ENCODE measurements at regions not wholly inside any gene's neighbourhood (a gene's known extent, or its start where the extent isn't known, plus 50 kb on each side); places are given as distances from the start of the nearest gene placed in this dataset.

DNA sequence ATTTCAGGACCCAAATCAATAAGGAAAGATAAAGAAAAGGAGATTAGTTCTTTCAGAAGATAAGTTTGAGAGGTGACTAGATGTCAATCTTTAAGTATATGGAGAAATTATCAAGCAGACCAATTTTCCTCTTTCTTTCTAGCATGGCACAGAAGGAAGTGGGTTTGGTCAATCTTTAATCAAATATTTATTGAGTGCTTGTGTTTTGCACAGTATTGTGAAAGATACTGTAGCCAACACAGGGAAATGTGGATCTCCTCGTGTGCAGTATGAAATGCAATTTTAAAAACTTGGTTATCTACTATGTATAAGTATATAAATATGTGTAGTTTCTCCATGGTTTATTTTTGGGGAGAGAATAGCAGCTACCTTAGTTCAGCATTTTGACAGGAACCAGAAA lies 655.2 kb downstream of the RAPGEF2 start:
- no peak for DNase-seq (ENCODE audit: low read depth)
- TF ChIP-seq, protein P1, sequence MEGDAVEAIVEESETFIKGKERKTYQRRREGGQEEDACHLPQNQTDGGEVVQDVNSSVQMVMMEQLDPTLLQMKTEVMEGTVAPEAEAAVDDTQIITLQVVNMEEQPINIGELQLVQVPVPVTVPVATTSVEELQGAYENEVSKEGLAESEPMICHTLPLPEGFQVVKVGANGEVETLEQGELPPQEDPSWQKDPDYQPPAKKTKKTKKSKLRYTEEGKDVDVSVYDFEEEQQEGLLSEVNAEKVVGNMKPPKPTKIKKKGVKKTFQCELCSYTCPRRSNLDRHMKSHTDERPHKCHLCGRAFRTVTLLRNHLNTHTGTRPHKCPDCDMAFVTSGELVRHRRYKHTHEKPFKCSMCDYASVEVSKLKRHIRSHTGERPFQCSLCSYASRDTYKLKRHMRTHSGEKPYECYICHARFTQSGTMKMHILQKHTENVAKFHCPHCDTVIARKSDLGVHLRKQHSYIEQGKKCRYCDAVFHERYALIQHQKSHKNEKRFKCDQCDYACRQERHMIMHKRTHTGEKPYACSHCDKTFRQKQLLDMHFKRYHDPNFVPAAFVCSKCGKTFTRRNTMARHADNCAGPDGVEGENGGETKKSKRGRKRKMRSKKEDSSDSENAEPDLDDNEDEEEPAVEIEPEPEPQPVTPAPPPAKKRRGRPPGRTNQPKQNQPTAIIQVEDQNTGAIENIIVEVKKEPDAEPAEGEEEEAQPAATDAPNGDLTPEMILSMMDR (IDR thresholded peaks at IDR 0.05; ENCODE audit: insufficient read depth, low read depth, low read length, missing control alignments), result no peak
- no peak overlapping the region for H3K4me3 ChIP-seq (ENCODE audit: low read length)

DNA sequence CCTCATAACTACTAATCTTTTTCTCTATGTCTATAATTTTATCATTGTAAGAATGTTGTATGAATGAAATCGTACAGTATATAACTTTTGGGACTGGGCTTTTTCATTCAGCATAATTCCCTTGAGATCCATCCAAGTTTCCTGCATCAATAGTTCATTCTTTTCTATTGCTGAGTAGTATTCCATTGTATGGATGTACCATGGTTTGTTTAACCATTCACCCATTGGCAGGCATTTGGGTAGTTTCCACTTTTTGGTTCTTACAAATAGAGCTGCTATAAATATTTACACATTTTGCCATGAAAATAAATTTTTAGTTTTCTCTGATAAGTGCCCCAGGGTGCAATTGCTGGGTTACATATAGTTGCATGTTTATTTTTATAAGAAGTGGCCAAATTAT lies 659.8 kb downstream of the RAPGEF2 start:
- TF ChIP-seq, protein P1 (IDR thresholded peaks at IDR 0.05; ENCODE audit: insufficient read depth, low read depth, low read length, missing control alignments), result no peak
- no peak for DNase-seq (ENCODE audit: low read depth)

DNA sequence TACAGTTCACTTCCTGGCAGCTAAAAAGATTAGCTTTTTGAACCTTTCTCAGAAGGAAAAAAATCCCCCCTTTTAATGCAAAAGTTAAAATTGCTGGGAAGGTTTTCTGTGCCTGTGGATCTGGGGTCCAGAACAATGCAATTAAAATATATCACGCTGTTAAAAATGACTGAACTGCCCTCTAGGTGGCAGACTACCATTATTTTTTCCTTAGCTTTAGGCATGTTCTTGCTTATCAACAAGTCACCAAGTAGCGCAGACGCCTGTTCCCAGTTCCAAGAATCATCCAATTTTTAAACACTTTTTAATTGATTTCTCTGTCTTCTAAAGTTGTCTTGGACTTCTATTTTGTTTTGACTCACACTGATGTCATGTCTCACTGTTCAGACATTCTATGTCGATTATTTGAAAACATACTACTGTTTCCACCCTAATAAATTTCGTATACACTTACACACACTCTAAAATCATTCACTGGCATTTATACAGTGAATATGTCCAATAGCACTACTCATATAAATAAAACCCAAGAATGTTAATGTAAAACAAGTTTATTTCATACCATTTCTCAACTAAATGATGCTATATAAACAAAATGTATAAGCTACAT lies 661.6 kb downstream of the RAPGEF2 start:
- TF ChIP-seq, protein P1 (IDR thresholded peaks at IDR 0.05; ENCODE audit: insufficient read depth, low read depth, low read length, missing control alignments), result peak; percentile 64
- DNase-seq (ENCODE audit: low read depth), result peak; percentile 71
- no peak overlapping the region for H3K4me3 ChIP-seq (ENCODE audit: low read length)

More for the DNA sequence above, 659.8 kb downstream of the RAPGEF2 start:
- H3K4me3 ChIP-seq (ENCODE audit: low read length), result no peak overlapping the region

DNA sequence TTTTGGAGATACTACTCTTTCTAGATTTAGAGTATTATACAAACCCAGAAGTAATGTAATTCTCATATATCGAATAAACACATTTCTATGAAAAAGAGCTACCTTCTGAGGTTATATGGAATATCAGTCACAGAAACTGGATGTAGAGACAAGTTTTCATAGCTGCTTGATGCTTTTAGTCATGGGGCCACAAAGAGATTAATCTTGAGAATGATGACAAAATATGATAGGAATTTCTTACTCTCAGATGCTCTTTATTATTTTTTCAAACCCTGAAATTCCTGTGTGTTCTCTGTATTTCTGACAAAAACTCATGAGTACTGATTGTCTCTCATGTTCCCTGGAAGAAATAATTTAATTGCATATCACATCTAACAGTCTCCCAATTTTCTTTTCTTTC lies 662.5 kb downstream of the RAPGEF2 start:
- TF ChIP-seq, protein P1 (IDR thresholded peaks at IDR 0.05; ENCODE audit: insufficient read depth, low read depth, low read length, missing control alignments), result no peak
- peak; percentile 7 for DNase-seq (ENCODE audit: low read depth)
- no peak overlapping the region for H3K4me3 ChIP-seq (ENCODE audit: low read length)

DNA sequence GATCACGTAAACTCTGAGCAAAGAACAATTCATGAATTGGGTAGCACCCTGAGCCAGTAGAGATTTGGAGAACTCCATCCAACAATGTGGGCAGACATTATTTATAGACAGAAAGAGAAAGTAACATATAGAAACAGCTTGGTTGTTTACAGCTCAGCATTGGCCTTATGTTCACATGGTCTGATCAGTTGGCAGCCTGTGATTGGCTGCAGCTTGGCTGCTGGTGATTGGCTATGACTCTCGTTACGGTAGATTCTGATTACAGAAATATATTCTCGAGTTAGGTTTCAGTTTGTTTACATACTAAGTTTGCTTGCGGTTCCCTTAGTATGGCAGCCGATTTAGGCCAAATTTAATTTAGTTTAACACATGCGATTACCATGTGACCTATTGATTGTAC lies 663.4 kb downstream of the RAPGEF2 start:
- DNase-seq (ENCODE audit: low read depth), result no peak

DNA sequence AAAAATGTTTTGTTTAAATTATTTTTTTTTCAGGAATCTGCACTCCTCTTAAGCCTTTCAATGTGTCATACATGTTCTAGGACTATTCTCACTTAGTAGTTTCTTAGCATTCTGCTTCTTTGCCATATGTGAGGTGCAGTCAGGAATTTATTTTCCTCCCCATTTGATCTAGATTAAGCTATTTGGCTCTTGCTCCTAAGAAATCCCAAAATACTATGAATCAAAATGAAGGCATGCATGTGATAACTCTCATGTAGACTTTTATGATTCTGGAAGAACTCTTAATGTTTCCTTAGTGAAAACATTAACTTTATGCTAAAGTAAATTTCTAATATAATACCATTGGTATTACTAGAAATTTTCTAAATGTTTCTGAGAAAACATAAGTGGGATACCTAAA lies 664.5 kb downstream of the RAPGEF2 start:
- no peak overlapping the region for H3K4me3 ChIP-seq (ENCODE audit: low read length)
- TF ChIP-seq, protein P1 (IDR thresholded peaks at IDR 0.05; ENCODE audit: insufficient read depth, low read depth, low read length, missing control alignments), result no peak
- DNase-seq (ENCODE audit: low read depth), result no peak

More for the DNA sequence above, 663.4 kb downstream of the RAPGEF2 start:
- no peak overlapping the region for H3K4me3 ChIP-seq (ENCODE audit: low read length)
- TF ChIP-seq, protein P1 (IDR thresholded peaks at IDR 0.05; ENCODE audit: insufficient read depth, low read depth, low read length, missing control alignments), result no peak

DNA sequence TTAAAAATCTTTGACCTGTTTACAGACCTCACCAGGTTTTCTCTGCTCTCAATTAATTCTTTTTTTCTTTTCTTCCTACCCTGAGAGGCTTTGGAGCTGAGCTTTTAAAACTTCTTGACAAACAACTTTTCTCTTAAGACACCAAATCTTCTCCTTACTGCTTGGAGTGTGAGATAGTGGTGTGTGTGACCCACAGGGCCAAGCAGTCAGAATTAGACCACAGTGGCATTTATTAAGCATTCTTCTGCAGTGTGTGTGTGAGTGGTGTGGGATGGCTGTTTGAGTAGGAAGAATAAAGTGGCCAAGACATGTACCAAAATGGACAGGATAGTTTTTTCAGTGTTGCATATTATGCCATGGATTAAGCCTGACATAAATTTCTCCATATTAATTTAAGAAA lies 665.1 kb downstream of the RAPGEF2 start:
- DNase-seq (ENCODE audit: low read depth), result no peak
- H3K4me3 ChIP-seq (ENCODE audit: low read length), result no peak overlapping the region
- TF ChIP-seq, protein P1 (IDR thresholded peaks at IDR 0.05; ENCODE audit: insufficient read depth, low read depth, low read length, missing control alignments), result no peak
